WTC11 (cell line): ENCODE measurements at regions not wholly inside any gene's neighbourhood (a gene's known extent, or its start where the extent isn't known, plus 50 kb on each side); places are given as distances from the start of the nearest gene placed in this dataset.

ENCODE experiments used
- CBFB ChIP-seq: sonication (generic); formaldehyde crosslinking; IDR thresholded peaks from 2 replicates; pipeline ENCODE4 v1.8.1; 2022; ENCODE audit warnings: mild to moderate bottlenecking, low read depth, missing genetic modification reagents
- JUN ChIP-seq: sonication (generic); formaldehyde crosslinking; IDR thresholded peaks from 2 replicates; pipeline ENCODE4 v1.8.0; 2023; ENCODE audit warnings: mild to moderate bottlenecking, missing genetic modification reagents
- TF ChIP-seq, protein P1 (sequence below): sonication (generic); formaldehyde crosslinking; conservative IDR thresholded peaks from 2 replicates; pipeline ENCODE4 v1.8.1; 2023; ENCODE audit warnings: mild to moderate bottlenecking, low read depth, missing genetic modification reagents, moderate library complexity
- TF ChIP-seq, protein P2 (sequence below): sonication (generic); formaldehyde crosslinking; IDR thresholded peaks from 2 replicates; pipeline ENCODE4 v1.8.1; 2023; ENCODE audit warnings: mild to moderate bottlenecking, missing genetic modification reagents, moderate library complexity
- TF ChIP-seq, protein P3 (sequence below): fragments of 200-600 bp; IDR thresholded peaks from 2 replicates; pipeline ENCODE4 v1.8.0; 2022; ENCODE audit warnings: antibody characterized with exemption
- TF ChIP-seq, protein P4 (sequence below): sonication (generic); formaldehyde crosslinking; IDR thresholded peaks from 2 replicates; pipeline ENCODE4 v1.8.0; 2022; ENCODE audit warnings: mild to moderate bottlenecking, missing genetic modification reagents

DNA sequence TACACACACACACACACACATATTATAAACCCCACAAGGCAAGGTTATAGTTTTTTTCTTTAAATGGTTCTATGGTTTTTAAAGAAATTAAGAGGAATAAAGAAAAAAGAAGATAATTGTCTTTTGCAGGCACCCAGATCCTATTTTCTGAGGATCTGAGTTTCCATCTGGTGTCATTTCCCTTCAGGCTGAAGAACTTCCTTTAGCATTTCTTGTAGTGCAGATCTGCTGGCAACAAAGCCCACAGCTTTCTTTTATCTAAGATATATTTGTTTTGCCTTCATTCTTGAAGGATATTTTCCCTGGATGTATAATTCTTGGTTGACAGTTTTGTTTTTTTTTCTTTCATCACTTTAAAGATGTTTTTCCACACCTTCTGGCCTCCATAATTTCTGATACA lies 57.6 kb upstream of the PMEPA1 start:
- TF ChIP-seq CBFB (CRISPR knock-in tag), result no peak
- TF ChIP-seq, protein P1, sequence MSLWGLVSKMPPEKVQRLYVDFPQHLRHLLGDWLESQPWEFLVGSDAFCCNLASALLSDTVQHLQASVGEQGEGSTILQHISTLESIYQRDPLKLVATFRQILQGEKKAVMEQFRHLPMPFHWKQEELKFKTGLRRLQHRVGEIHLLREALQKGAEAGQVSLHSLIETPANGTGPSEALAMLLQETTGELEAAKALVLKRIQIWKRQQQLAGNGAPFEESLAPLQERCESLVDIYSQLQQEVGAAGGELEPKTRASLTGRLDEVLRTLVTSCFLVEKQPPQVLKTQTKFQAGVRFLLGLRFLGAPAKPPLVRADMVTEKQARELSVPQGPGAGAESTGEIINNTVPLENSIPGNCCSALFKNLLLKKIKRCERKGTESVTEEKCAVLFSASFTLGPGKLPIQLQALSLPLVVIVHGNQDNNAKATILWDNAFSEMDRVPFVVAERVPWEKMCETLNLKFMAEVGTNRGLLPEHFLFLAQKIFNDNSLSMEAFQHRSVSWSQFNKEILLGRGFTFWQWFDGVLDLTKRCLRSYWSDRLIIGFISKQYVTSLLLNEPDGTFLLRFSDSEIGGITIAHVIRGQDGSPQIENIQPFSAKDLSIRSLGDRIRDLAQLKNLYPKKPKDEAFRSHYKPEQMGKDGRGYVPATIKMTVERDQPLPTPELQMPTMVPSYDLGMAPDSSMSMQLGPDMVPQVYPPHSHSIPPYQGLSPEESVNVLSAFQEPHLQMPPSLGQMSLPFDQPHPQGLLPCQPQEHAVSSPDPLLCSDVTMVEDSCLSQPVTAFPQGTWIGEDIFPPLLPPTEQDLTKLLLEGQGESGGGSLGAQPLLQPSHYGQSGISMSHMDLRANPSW (CRISPR knock-in tag), result no peak
- TF ChIP-seq JUN (CRISPR knock-in tag), result no peak
- TF ChIP-seq, protein P2, sequence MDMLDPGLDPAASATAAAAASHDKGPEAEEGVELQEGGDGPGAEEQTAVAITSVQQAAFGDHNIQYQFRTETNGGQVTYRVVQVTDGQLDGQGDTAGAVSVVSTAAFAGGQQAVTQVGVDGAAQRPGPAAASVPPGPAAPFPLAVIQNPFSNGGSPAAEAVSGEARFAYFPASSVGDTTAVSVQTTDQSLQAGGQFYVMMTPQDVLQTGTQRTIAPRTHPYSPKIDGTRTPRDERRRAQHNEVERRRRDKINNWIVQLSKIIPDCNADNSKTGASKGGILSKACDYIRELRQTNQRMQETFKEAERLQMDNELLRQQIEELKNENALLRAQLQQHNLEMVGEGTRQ (CRISPR knock-in tag), result no peak
- TF ChIP-seq, protein P3, sequence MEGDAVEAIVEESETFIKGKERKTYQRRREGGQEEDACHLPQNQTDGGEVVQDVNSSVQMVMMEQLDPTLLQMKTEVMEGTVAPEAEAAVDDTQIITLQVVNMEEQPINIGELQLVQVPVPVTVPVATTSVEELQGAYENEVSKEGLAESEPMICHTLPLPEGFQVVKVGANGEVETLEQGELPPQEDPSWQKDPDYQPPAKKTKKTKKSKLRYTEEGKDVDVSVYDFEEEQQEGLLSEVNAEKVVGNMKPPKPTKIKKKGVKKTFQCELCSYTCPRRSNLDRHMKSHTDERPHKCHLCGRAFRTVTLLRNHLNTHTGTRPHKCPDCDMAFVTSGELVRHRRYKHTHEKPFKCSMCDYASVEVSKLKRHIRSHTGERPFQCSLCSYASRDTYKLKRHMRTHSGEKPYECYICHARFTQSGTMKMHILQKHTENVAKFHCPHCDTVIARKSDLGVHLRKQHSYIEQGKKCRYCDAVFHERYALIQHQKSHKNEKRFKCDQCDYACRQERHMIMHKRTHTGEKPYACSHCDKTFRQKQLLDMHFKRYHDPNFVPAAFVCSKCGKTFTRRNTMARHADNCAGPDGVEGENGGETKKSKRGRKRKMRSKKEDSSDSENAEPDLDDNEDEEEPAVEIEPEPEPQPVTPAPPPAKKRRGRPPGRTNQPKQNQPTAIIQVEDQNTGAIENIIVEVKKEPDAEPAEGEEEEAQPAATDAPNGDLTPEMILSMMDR, result no peak
- TF ChIP-seq, protein P4, sequence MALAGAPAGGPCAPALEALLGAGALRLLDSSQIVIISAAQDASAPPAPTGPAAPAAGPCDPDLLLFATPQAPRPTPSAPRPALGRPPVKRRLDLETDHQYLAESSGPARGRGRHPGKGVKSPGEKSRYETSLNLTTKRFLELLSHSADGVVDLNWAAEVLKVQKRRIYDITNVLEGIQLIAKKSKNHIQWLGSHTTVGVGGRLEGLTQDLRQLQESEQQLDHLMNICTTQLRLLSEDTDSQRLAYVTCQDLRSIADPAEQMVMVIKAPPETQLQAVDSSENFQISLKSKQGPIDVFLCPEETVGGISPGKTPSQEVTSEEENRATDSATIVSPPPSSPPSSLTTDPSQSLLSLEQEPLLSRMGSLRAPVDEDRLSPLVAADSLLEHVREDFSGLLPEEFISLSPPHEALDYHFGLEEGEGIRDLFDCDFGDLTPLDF (CRISPR knock-in tag), result no peak
